Subcutaneous abdominal adipose tissue (tissue), 5 donors: ENCODE measurements at regions not wholly inside any gene's neighbourhood (a gene's known extent, or its start where the extent isn't known, plus 50 kb on each side); places are given as distances from the start of the nearest gene placed in this dataset.

Experiments
- H3K27ac ChIP-seq: one replicate; pipeline ENCODE4 v1.7.0; 2013; ENCODE audit warnings: low read depth, mild to moderate bottlenecking, inconsistent platforms, low read length, moderate library complexity
- H3K27me3 ChIP-seq, 5 donors: one replicate each; pipeline ENCODE4 v1.7.0; 2013; ENCODE audit warnings: low read length in 5 of 5, inconsistent platforms in 1 of 5; ENCODE audit not compliant: control insufficient read depth in 5 of 5, insufficient read depth in 4 of 5
- H3K36me3 ChIP-seq, 5 donors: one replicate each; pipeline ENCODE4 v1.7.0; 2013; ENCODE audit warnings: low read length in 5 of 5; ENCODE audit not compliant: control insufficient read depth in 5 of 5, insufficient read depth in 5 of 5
- H3K4me1 ChIP-seq, 5 donors: one replicate each; pipeline ENCODE4 v1.7.0; 2013; ENCODE audit warnings: low read length in 5 of 5, mild to moderate bottlenecking in 3 of 5, moderate library complexity in 1 of 5; ENCODE audit not compliant: control insufficient read depth in 5 of 5, insufficient read depth in 5 of 5
- H3K4me3 ChIP-seq, 5 donors: one replicate each; pipeline ENCODE4 v1.7.0; 2013; ENCODE audit warnings: low read length in 5 of 5, low read depth in 1 of 5
- H3K9ac ChIP-seq, 5 donors: one replicate each; pipeline ENCODE4 v1.7.0; 2013; ENCODE audit warnings: low read length in 5 of 5, mild to moderate bottlenecking in 4 of 5, moderate library complexity in 3 of 5
- H3K9me3 ChIP-seq, 5 donors: one replicate each; pipeline ENCODE4 v1.7.0; 2013; ENCODE audit warnings: low read length in 5 of 5; ENCODE audit not compliant: control insufficient read depth in 5 of 5
- donor health status: healthy.
- donor health status: healthy.
- donor health status: healthy.
- donor health status: healthy.
- donor health status: healthy.

- H3K9me3 ChIP-seq: peaks cover 0 to 3% (median 0%) of the 10 kb centered on the region in 5 donors
- no peaks in the 10 kb centered on the region for H3K27me3 ChIP-seq
- no peaks in the 10 kb centered on the region for H3K4me1 ChIP-seq
- H3K9ac ChIP-seq: no peak overlapping the region
- no peak overlapping the region for H3K27ac ChIP-seq
- H3K4me3 ChIP-seq: no peak overlapping the region
- H3K36me3 ChIP-seq: no peaks in the 10 kb centered on the region
Observed at GRCh38 chr2:187274146-187274545, 173.9 kb downstream of the CALCRL start.

- no peaks in the 10 kb centered on the region for H3K4me1 ChIP-seq
- no peaks in the 10 kb centered on the region for H3K9me3 ChIP-seq
- no peak overlapping the region for H3K4me3 ChIP-seq
- no peak overlapping the region for H3K27ac ChIP-seq
- no peaks in the 10 kb centered on the region for H3K27me3 ChIP-seq
- no peak overlapping the region for H3K9ac ChIP-seq
- H3K36me3 ChIP-seq: no peaks in the 10 kb centered on the region
Observed at GRCh38 chr2:187272255-187272654, 175.8 kb downstream of the CALCRL start.

GRCh38 chr2:187271825-187272224 lies 176.2 kb downstream of the CALCRL start:
- Histone ChIP-seq H3K9me3 (no peaks in the 10 kb centered on the region), H3K4me3 (no peak overlapping the region), H3K27ac (no peak overlapping the region), H3K27me3 (no peaks in the 10 kb centered on the region), H3K4me1 (no peaks in the 10 kb centered on the region), H3K9ac (no peak overlapping the region), H3K36me3 (no peaks in the 10 kb centered on the region)

- Histone ChIP-seq H3K9me3 (no peaks in the 10 kb centered on the region), H3K4me3 (no peak overlapping the region), H3K27ac (no peak overlapping the region), H3K27me3 (no peaks in the 10 kb centered on the region), H3K4me1 (no peaks in the 10 kb centered on the region), H3K9ac (no peak overlapping the region), H3K36me3 (no peaks in the 10 kb centered on the region)
Observed at GRCh38 chr2:187266645-187267044, 181.4 kb downstream of the CALCRL start.

- Histone ChIP-seq H3K27me3 (no peaks in the 10 kb centered on the region), H3K36me3 (no peaks in the 10 kb centered on the region), H3K4me1 (no peaks in the 10 kb centered on the region), H3K9ac (no peak overlapping the region), H3K4me3 (no peak overlapping the region), H3K27ac (no peak overlapping the region), H3K9me3 (no peaks in the 10 kb centered on the region)
Observed at GRCh38 chr2:187266147-187266546, 181.9 kb downstream of the CALCRL start.

GRCh38 chr2:187264612-187265011 lies 183.4 kb downstream of the CALCRL start:
- no peak overlapping the region for H3K4me3 ChIP-seq

GRCh38 chr2:187263675-187264560 lies 184.1 kb downstream of the CALCRL start:
- H3K36me3 ChIP-seq: no peaks in the 10 kb centered on the region
- no peaks in the 10 kb centered on the region for H3K27me3 ChIP-seq
- H3K9ac ChIP-seq: no peak overlapping the region
- no peak overlapping the region for H3K27ac ChIP-seq
- H3K4me1 ChIP-seq: no peaks in the 10 kb centered on the region
- no peak overlapping the region for H3K4me3 ChIP-seq
- no peaks in the 10 kb centered on the region for H3K9me3 ChIP-seq

More at GRCh38 chr2:187264612-187265011, 183.4 kb downstream of the CALCRL start:
- Histone ChIP-seq H3K4me1 (no peaks in the 10 kb centered on the region), H3K27me3 (no peaks in the 10 kb centered on the region), H3K9ac (no peak overlapping the region), H3K27ac (no peak overlapping the region), H3K36me3 (no peaks in the 10 kb centered on the region), H3K9me3 (no peaks in the 10 kb centered on the region)

GRCh38 chr2:187261705-187262104 lies 186.3 kb downstream of the CALCRL start:
- H3K9me3 ChIP-seq: no peaks in the 10 kb centered on the region
- H3K36me3 ChIP-seq: no peaks in the 10 kb centered on the region
- no peak overlapping the region for H3K4me3 ChIP-seq
- no peaks in the 10 kb centered on the region for H3K4me1 ChIP-seq
- no peak overlapping the region for H3K9ac ChIP-seq
- no peak overlapping the region for H3K27ac ChIP-seq
- no peaks in the 10 kb centered on the region for H3K27me3 ChIP-seq

GRCh38 chr2:187252063-187252462 lies 196.0 kb downstream of the CALCRL start:
- Histone ChIP-seq H3K27me3 (no peaks in the 10 kb centered on the region), H3K4me3 (no peak overlapping the region), H3K27ac (no peak overlapping the region), H3K9me3 (no peaks in the 10 kb centered on the region), H3K9ac (no peak overlapping the region), H3K36me3 (no peaks in the 10 kb centered on the region), H3K4me1 (no peaks in the 10 kb centered on the region)

GRCh38 chr2:187250137-187250536 lies 197.9 kb downstream of the CALCRL start:
- H3K4me3 ChIP-seq: no peak overlapping the region
- no peak overlapping the region for H3K9ac ChIP-seq
- H3K27me3 ChIP-seq: no peaks in the 10 kb centered on the region
- H3K9me3 ChIP-seq: no peaks in the 10 kb centered on the region
- H3K4me1 ChIP-seq: no peaks in the 10 kb centered on the region
- H3K36me3 ChIP-seq: no peaks in the 10 kb centered on the region
- no peak overlapping the region for H3K27ac ChIP-seq
